GM18507 (cell line): ENCODE measurements at regions not wholly inside any gene's neighbourhood (a gene's known extent, or its start where the extent isn't known, plus 50 kb on each side); places are given as distances from the start of the nearest gene placed in this dataset.
"Not testable (repeated sequence)": the region's sequence is repeated elsewhere in the genome, so short reads cannot be mapped to it uniquely, and the experiment has no call there.

Experiments
- DNase-seq: peaks from one replicate; pipeline ENCODE4 v3.0.0; 2011; ENCODE audit warnings: low read depth; ENCODE audit not compliant: insufficient read length; ENCODE audit errors: extremely low spot score
- FAIRE-seq: peaks from 2 replicates; lab custom pipeline; 2011; peaks lifted over from hg19 to GRCh38; lab: Jason Lieb, UNC

DNA sequence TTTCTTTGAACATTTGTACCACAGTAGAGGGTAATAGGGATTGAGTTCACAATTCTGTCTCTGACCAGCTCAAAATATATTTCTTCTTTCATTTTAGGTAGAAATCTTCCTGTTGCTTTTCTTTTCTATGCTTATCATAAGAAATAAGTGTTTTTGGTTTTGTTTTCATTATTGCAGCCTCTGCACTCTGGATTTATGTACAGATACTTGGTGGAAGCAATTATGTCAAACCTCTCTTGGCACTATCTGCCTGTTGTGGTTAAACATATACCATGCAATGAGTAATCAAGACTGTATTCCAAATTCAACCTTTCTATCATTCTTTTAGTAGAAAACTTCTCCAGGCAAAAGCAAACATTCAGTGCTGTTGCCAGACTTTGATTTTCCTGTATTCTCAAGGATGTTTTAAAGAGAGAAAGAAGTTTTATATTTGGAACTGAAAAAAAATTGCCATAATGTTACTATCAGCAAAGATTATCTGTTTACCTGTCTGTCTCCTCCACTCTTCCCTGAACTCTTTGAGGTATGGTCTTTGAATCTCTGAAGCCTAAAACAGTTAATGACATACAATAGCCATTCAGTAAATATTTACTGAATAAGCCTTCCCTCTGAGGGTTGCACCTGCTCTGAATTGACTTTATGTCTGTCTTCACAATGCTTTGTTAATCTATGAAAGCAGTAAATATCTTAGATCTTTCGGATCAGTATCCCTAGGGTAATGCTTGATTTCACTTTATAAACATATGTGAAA is 612.5 kb upstream of the PRR20A start:
- no peak for FAIRE-seq
- no peak for DNase-seq

DNA sequence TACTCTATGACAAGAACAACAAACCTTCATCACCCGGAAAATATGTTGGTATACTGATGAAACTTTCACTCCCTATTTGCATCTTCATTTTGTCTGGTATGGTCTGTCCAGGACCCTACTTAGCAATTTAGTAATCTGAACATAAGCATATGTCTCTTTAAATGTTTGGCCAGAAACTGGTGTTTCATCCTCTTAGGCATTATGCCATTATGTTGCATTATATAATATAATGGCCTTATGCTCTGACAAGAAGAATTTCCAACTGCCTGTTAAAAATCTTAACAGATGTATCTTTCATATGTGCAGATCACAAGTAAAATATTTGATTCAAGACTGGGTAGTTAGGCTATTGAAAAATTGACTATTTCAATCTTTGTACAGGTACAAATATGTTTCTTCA is 610.6 kb upstream of the PRR20A start:
- DNase-seq = no peak
- FAIRE-seq = no peak

DNA sequence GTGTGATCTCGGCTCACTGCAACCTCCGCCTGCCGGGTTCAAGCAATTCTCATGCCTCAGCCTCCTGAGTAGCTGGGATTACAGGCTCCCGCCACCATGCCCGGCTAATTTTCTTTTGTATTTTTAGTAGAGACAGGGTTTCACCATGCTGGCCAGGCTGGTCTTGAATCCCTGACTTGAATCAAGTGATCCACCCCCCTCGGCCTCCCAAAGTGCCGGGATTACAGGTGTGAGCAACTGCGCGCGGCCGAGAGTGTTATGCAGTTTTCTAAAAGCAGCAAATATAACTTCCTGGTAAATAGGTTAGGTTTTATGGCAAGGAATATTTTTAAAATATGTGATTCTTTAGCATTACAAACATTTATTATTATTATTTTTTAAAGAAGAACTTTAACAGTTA is 592.8 kb upstream of the PRR20A start:
- DNase-seq, FAIRE-seq: not testable (repeated sequence)

DNA sequence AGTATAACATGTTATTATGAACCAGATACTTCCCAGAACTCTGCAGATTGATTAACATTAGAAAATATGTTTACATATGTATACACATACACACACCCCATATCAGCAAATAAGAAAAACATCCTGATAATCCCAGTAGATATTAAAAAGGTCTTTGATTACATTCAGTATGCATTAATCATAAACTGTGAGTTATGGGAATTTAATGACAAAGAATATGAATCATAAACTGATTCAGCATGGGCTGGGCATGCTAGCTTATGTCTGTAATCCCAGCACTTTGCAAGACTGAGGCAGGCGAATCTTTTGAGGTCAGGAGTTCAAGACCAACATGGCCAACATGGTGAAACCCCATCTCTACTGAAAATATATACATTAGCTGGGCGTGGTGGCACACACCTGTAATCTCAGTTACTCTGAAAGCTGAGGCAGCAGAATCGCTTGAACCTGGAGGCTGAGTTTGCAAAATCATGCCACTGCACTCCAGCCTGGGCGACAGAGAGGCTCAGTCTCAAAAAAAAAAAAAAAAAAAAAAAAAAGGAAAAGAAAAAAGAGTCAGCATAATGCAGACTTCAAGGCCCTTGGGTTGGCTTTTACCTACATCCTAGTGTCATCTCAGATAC is 581.9 kb upstream of the PRR20A start:
- DNase-seq (no peak), FAIRE-seq (no peak)

DNA sequence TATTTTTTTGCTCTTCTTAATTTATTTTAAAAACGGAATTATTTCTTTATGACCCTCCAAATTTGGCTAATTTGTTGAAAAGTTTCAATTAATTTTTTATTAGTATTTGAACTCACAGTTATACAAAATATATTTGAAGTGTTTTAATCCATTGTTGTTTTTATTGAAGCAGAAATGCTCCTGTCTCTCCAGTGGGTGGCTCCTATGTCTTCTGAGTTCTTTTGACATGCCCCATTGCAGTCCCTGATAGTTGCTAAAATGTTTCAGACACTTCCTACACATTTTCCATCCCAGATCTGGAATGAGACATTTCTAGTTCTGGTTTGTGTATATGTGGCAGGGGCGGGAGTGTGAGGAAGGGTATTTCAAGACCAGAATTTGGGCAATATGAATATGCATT is 579.4 kb upstream of the PRR20A start:
- FAIRE-seq = no peak
- DNase-seq = no peak

DNA sequence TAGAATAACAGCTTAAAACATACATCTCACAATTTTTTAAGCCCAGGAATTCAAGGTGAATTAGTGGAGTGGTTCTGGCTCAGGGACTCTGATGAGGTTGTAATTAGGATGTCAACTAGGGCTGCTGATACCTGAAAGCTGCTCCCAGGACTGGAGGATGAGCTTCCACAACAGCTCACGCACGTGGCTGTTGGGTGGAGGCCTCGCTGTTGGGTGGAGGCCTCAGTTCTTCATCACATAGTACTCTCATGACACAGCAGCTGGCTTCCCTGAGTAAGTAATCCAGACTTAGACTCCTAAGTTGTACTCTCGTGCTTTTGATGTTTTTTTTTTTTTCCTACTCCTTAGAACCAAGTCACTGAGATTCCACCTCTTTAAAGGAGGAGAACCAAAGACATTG is 577.1 kb upstream of the PRR20A start:
- DNase-seq (no peak), FAIRE-seq (no peak)

DNA sequence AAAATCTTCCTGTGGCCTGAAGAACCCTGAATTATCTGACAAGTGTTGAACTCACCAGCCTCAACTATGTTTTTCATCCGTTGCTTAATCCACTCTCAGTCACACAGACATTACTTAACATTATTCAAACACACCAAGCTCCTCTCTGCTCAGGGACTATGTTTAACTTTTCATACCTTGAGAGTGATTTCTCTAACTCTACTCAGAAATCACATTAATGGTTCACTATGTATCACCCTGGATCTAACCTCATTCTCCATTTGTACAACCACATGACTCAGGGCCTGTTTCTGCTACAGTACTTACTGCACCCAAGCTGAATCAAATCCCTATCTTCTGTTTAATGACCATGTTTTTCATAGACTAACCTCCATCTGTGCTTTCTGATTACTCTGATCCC is 553.7 kb upstream of the PRR20A start:
- no peak for FAIRE-seq
- no peak for DNase-seq

DNA sequence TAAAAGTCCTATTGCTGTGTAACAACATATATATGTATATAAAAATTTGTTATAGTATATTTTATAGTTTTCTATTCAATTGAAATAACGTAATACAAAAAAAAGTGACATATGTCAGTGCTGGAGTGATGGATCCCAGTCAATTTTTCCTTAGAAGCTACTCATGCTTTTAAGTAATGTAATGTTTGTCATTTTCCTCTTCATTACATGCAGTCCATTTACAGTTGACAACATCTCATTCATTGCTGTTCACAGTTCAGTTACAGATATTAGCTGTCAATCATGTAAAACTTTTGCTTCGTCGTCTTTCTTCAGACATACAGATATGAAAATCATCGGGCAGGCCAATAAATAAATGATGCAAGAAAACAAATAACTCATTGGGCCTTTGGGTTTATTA is 525.1 kb upstream of the PRR20A start:
- DNase-seq (no peak), FAIRE-seq (no peak)

DNA sequence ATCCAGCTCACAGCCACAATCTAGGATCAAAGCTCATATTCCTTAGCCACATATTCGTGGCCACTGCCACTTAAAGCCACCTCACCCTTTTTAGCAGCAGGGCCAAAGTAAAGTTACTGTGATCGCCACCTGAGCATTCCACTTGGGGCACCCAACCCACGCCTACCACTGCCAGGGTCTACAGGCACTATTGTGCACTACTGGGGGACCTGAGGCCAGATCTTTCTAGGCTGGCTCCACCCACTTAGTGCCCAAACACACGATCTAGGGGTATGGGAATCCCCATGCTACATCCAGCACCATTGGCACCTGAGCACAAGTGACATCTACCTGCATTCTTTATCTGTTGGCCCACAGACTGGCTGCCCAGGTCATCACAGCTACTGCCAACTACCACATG is 517.9 kb upstream of the PRR20A start:
- no peak for FAIRE-seq
- no peak for DNase-seq

DNA sequence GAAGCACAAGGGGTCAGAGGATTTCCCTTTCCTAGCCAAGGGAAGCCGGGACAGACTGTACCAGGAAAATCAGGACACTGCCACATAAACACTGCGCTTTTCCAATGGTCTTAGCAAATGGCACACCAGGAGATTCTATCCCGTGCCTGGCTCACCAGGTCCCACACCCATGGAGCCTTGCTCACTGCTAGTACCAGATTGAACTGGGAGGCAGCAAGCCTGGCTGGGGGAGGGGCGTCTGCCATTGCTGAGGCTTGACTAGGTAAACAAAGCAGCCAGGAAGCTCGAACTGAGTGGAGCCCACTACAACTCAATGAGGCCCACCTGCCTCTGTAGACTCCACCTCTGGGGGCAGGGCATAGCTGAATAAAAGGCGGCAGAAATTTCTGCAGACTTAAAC is 511.8 kb upstream of the PRR20A start:
- FAIRE-seq, DNase-seq: not testable (repeated sequence)

DNA sequence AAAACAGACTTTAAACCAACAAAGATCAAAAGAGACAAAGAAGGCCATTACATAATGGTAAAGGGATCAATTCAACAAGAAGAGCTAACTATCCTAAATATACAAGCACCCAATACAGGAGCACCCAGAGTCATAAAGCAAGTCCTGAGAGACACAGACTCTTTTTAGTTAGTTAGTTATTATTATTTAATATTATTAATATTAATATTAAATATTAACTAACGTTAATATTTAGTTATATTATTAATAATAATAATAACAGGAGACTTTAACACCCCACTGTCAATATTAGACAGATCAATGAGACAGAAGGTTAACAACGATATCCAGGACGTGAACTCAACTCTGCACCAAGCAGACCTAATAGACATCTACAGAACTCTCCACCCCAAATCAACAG is 509.7 kb upstream of the PRR20A start:
- not testable (repeated sequence) for DNase-seq

DNA sequence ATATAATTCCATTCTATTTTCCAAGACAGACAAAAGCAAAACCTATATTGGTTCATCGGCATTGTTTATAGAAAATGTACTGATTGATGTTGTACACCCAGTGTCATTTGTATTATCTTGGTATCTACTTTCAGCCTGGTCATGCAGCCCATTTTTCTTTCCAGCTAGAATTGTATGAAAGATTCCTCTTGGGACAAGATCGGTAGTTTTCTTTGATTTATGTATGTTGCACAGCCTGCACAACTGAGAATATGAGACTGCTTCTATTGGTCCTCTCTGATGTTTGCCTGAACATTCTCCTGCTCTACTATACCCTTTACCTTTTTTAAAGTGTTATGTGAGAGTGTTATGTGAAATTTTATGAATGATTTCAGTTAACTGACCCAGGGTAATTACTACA is 487.7 kb upstream of the PRR20A start:
- no peak for FAIRE-seq
- DNase-seq = no peak

More for the DNA sequence above, 509.7 kb upstream of the PRR20A start:
- FAIRE-seq = not testable (repeated sequence)

DNA sequence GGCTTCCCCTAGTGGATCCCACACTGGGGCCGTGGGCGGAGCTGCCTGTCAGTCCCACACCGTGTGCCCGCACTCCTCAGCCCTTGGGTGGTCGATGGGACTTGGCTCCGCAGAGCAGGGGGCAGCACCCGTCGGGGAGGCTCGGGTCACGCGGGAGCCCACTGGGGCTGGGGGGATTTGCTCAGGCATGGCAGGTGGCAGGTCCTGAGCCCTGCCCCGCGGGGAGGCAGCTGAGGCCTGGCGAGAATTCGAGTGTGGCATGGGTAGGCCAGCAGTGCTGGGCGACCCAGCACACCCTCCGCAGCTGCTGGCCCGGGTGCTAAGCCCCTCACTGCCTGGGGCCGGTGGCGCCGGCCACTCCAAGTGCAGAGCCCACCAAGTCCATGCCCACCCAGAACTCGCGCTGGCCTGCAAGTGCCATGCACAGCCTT is 481.7 kb upstream of the PRR20A start:
- DNase-seq (no peak), FAIRE-seq (no peak)

DNA sequence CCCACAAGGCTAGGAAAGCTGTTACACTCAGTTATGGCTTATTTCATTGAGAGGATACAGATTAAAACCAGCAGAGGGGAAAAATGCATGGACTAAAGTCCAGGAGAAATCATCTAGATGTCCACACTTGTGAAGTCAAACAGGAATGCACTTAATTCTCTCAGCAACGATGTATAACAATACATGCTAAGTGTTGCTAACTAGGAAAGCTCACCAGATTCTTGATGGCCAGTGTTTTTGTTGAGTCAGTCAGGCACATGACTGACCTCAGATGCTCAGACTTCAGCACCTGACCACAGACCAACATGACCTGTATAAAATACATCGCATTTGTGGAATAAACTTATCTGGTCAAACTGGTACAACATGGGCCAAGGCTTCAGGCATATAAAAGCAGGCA is 470.2 kb upstream of the PRR20A start:
- DNase-seq (no peak), FAIRE-seq (no peak)

DNA sequence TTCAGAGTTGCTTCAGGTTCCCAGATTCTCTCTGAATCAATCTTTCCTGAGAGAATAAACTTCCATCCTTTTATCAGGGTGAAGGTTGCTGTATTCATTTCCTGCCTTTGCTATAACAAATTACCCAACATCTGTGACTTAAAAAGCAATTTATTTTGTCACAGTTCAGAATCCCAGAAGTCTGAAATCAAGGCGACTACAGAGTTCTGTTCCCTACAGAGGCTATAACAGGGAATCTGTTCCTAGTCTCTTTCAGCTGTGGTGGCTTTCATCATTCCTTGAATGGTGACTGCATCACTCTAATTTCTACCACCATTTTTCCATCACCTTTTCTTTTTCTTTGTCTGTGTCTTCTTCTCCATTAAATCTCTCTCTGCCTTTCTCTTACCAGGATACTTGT is 459.3 kb upstream of the PRR20A start:
- FAIRE-seq = no peak
- no peak for DNase-seq

DNA sequence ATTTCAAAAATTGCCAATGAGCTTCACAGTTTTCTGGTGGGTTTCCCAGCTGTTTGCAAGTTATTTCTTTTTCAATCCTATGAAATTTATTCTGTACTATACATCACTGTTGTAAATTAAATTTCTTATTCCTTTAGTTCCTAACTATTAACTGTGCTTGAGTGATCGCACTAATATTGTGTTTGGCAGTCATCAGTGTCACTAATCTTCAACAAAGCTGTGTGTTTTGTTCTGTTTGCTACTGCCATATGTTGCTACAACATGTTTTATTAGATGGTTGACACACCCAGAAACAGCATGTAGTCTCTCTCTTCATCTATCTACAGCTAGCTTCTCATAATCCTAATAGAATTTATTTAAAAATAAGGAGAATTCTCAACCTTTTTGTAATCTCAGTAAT is 453.6 kb upstream of the PRR20A start:
- no peak for DNase-seq
- FAIRE-seq = no peak

DNA sequence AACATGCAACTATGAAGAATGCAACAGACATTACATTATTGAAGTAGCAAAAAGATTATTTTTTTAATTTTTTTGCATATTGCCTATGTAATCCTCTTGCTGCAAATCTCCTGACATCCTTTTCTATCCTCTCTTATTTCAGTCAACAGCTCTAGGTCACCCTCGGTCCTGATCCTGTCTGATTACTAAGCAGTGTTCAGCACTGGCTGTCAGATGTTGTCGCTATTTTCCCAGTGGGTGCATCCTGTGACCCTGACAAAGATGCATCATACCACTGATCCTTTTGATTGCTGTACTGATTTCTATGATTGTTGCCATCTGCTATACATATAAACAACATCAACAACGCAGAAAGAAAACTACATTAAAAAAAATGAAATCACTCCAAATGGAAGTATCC is 443.7 kb upstream of the PRR20A start:
- no peak for FAIRE-seq
- DNase-seq = no peak

DNA sequence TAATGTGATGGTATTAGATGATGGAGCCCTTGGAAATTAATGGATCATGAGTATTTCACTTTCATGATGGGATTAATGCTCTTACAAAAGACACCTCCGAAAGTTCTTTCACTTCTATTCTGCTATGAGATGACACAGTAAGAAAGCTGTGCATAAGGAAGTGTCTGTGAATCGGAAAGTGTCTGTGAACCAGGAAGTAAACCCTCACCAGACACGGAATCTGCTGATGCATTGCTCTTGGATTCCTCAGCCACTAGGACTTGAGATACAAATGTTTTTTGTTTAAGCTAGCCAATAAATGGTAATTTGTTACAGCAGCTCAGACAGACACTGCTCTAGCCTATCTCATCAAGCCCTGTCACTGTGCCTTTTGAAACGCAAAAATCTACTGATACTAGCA is 440.4 kb upstream of the PRR20A start:
- FAIRE-seq (no peak), DNase-seq (no peak)

DNA sequence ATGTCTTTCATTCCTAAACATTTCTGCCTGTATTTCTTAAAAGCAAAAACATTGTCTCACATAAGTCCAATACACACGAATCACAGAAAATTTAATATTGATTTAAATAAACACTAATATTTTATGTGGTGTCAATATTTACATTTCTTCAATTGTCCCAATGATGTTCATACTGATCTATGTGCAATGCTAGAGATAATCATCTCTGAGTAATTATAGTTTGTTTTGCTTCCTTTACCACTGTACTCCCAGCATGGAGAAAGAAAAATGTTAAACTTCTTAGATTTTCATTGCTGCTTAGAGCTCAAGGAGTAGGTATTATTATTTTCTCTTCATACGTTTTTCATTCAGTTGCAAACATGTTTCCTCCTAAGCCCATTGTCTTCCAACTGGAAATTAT is 434.2 kb upstream of the PRR20A start:
- FAIRE-seq (no peak), DNase-seq (no peak)

DNA sequence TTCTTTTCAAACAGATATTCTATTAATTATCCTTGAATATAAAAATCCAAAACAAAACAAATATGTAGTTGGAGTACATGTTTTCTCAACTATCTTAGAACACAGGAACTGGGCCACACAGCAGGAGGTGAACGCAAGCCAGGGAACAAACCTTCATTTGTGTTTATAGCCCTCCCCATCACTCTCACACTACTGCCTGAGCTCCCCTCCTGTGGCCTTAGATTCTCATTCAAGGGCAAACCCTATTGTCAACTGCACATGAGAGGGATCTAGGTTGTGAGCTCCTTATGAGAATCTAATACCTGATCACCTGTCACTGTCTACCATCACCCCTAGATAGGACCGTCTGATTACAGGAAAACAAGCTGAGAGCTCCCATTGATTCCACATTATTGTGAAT is 427.1 kb upstream of the PRR20A start:
- no peak for FAIRE-seq
- no peak for DNase-seq

DNA sequence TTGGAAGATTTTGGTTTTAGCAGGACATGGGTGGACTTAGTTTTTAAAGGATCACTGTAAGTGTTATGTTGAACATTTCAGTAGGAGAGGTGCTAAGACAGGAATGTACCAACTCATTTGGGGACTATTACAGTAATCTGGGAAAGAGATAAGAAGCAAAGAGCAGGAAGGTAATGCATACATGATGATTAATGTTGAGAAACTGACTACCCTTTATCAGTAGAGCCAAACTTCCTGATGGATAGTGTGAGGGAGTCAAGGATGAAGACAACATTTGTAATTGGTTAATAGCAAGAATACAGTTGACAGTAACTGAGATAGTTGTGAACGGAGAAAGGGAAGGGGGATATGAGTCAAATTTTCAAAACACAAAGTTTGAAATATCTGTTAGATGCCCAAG is 421.9 kb upstream of the PRR20A start:
- no peak for DNase-seq
- no peak for FAIRE-seq
